ENCODE measurements at regions not wholly inside any gene's neighbourhood (a gene's known extent, or its start where the extent isn't known, plus 50 kb on each side); places are given as distances from the start of the nearest gene placed in this dataset.

DNA sequence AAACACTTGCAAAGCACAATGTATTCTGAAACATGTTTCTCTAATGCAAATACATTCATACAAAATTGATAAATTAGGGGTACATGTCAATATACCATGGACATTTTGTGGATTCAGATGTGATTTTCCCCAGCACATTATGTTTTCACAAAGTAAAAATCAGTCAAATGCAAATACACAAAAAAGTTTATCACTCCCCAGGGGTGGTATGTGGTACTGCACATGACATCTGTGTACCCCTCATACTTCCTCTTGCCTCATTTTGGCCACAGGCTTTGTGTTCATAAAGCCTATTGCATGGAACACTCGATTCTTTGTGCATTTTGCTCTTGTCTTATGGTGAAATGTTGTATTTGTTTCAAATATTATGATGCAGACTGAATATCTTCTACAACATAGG is 116.8 kb upstream of the PDE4D start:
- no peak for TF ChIP-seq EZH2 (IDR thresholded peaks at IDR 0.05; ENCODE audit: insufficient read depth, low read length)
- TF ChIP-seq, protein P1, sequence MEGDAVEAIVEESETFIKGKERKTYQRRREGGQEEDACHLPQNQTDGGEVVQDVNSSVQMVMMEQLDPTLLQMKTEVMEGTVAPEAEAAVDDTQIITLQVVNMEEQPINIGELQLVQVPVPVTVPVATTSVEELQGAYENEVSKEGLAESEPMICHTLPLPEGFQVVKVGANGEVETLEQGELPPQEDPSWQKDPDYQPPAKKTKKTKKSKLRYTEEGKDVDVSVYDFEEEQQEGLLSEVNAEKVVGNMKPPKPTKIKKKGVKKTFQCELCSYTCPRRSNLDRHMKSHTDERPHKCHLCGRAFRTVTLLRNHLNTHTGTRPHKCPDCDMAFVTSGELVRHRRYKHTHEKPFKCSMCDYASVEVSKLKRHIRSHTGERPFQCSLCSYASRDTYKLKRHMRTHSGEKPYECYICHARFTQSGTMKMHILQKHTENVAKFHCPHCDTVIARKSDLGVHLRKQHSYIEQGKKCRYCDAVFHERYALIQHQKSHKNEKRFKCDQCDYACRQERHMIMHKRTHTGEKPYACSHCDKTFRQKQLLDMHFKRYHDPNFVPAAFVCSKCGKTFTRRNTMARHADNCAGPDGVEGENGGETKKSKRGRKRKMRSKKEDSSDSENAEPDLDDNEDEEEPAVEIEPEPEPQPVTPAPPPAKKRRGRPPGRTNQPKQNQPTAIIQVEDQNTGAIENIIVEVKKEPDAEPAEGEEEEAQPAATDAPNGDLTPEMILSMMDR (IDR thresholded peaks at IDR 0.05; ENCODE audit: insufficient read depth, low read depth, low read length): no peak

DNA sequence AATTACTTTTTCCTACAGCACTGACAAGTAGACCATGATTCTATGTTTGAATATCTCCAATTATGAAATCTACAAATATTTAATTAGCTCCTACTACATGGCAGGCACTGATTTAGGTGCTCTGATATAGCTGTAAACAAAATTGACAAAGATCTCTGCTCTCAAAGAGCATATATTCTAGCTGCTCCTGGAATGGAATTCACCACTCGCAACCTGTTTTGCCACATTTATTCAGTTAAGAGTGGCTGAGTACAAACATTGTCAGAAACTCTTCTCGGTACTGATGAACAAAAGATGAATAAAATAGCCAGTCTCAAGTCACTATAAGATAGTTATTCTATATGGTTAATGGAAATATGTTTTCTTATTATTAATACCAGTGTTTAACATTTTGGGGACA is 114.2 kb upstream of the PDE4D start:
- TF ChIP-seq EZH2 (IDR thresholded peaks at IDR 0.05; ENCODE audit: insufficient read depth, low read length): no peak
- TF ChIP-seq, protein P1 (IDR thresholded peaks at IDR 0.05; ENCODE audit: insufficient read depth, low read depth, low read length): no peak
- Histone ChIP-seq H3K4me3 (ENCODE audit: insufficient read depth, low read depth, low read length) (no peak overlapping the region), H3K4me2 (ENCODE audit: low read length) (no peak overlapping the region), H3K27ac (ENCODE audit: low read depth, low read length) (no peak overlapping the region), H3K79me2 (ENCODE audit: insufficient read depth, low read length) (no peaks in the 10 kb centered on the region), H3K9me3 (ENCODE audit: insufficient read depth, low read depth, low read length) (no peaks in the 10 kb centered on the region), H2AFZ (ENCODE audit: low read depth, low read length) (no peak overlapping the region), H3K4me1 (ENCODE audit: insufficient read depth, low read length) (no peaks in the 10 kb centered on the region), H3K27me3 (ENCODE audit: insufficient read depth, low read length) (no peaks in the 10 kb centered on the region), H4K20me1 (ENCODE audit: insufficient read depth, low read length) (no peaks in the 10 kb centered on the region), H3K36me3 (ENCODE audit: insufficient read depth, low read length) (no peaks in the 10 kb centered on the region), H3K9ac (ENCODE audit: low read length) (no peak overlapping the region)
- Mint-ChIP-seq H3K27ac (ENCODE audit: unreplicated experiment) (no peak overlapping the region), H3K9me3 (ENCODE audit: unreplicated experiment) (no peaks in the 10 kb centered on the region), H3K4me1 (ENCODE audit: low read depth, unreplicated experiment) (no peaks in the 10 kb centered on the region), H3K4me3 (ENCODE audit: unreplicated experiment) (no peak overlapping the region), H3K27me3 (ENCODE audit: low read depth, unreplicated experiment) (no peaks in the 10 kb centered on the region), H3K36me3 (ENCODE audit: low read depth, unreplicated experiment) (no peaks in the 10 kb centered on the region)
- no peak for DNase-seq (ENCODE audit: low read depth)
- no peak for FAIRE-seq

More for the DNA sequence above, 116.8 kb upstream of the PDE4D start:
- no peaks in the 10 kb centered on the region for H3K36me3 Mint-ChIP-seq (ENCODE audit: low read depth, unreplicated experiment)
- H3K27me3 ChIP-seq (ENCODE audit: insufficient read depth, low read length): no peaks in the 10 kb centered on the region
- no peaks in the 10 kb centered on the region for H3K9me3 ChIP-seq (ENCODE audit: insufficient read depth, low read depth, low read length)
- no peak overlapping the region for H3K27ac Mint-ChIP-seq (ENCODE audit: unreplicated experiment)
- peaks cover 1% of the 10 kb centered on the region for H3K9me3 Mint-ChIP-seq (ENCODE audit: unreplicated experiment)
- H3K4me3 ChIP-seq (ENCODE audit: insufficient read depth, low read depth, low read length): no peak overlapping the region
- no peaks in the 10 kb centered on the region for H3K36me3 ChIP-seq (ENCODE audit: insufficient read depth, low read length)
- H4K20me1 ChIP-seq (ENCODE audit: insufficient read depth, low read length): no peaks in the 10 kb centered on the region
- no peak overlapping the region for H3K27ac ChIP-seq (ENCODE audit: low read depth, low read length)
- no peak overlapping the region for H3K4me3 Mint-ChIP-seq (ENCODE audit: unreplicated experiment)
- no peak for FAIRE-seq
- H3K4me2 ChIP-seq (ENCODE audit: low read length): no peak overlapping the region
- no peaks in the 10 kb centered on the region for H3K4me1 ChIP-seq (ENCODE audit: insufficient read depth, low read length)
- no peak for DNase-seq (ENCODE audit: low read depth)
- H3K79me2 ChIP-seq (ENCODE audit: insufficient read depth, low read length): no peaks in the 10 kb centered on the region
- H3K27me3 Mint-ChIP-seq (ENCODE audit: low read depth, unreplicated experiment): no peaks in the 10 kb centered on the region
- H2AFZ ChIP-seq (ENCODE audit: low read depth, low read length): no peak overlapping the region
- H3K9ac ChIP-seq (ENCODE audit: low read length): no peak overlapping the region
- no peaks in the 10 kb centered on the region for H3K4me1 Mint-ChIP-seq (ENCODE audit: low read depth, unreplicated experiment)

DNA sequence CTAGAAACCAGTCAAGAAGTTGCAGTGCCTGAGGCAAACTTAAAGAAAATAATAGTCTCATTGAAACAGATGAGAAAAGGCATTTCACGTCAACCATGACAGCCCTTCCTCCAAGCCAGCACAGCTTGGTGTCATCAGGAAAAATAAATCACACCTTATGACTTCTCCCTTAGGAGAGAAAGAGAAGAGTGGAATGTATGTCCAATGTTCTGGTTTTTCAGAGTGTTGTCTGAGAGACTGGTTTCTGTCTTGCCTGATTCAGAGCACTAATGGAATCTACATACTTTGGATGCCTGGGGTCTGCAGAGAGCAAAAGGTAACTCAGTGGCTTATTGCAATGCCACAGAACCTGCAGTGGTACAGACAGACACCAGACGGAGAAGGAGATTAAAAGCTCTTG is 105.5 kb upstream of the PDE4D start:
- DNase-seq (ENCODE audit: low read depth): peak; percentile 89
- H3K9me3 Mint-ChIP-seq (ENCODE audit: unreplicated experiment): no peaks in the 10 kb centered on the region
- Histone ChIP-seq H3K9me3 (ENCODE audit: insufficient read depth, low read depth, low read length) (no peaks in the 10 kb centered on the region), H3K27ac (ENCODE audit: low read depth, low read length) (no peak overlapping the region), H3K4me1 (ENCODE audit: insufficient read depth, low read length) (no peaks in the 10 kb centered on the region), H3K4me2 (ENCODE audit: low read length) (no peak overlapping the region), H3K36me3 (ENCODE audit: insufficient read depth, low read length) (no peaks in the 10 kb centered on the region), H3K9ac (ENCODE audit: low read length) (no peak overlapping the region), H3K27me3 (ENCODE audit: insufficient read depth, low read length) (no peaks in the 10 kb centered on the region), H3K4me3 (ENCODE audit: insufficient read depth, low read depth, low read length) (no peak overlapping the region), H3K79me2 (ENCODE audit: insufficient read depth, low read length) (no peaks in the 10 kb centered on the region), H2AFZ (ENCODE audit: low read depth, low read length) (no peak overlapping the region), H4K20me1 (ENCODE audit: insufficient read depth, low read length) (no peaks in the 10 kb centered on the region)
- H3K36me3 Mint-ChIP-seq (ENCODE audit: low read depth, unreplicated experiment): no peaks in the 10 kb centered on the region
- no peaks in the 10 kb centered on the region for H3K27me3 Mint-ChIP-seq (ENCODE audit: low read depth, unreplicated experiment)
- H3K27ac Mint-ChIP-seq (ENCODE audit: unreplicated experiment): peak overlapping the region; percentile 75
- H3K4me1 Mint-ChIP-seq (ENCODE audit: low read depth, unreplicated experiment): peaks cover 38% of the 10 kb centered on the region
- TF ChIP-seq, protein P1 (IDR thresholded peaks at IDR 0.05; ENCODE audit: insufficient read depth, low read depth, low read length): no peak
- no peak for TF ChIP-seq EZH2 (IDR thresholded peaks at IDR 0.05; ENCODE audit: insufficient read depth, low read length)
- no peak for FAIRE-seq
- H3K4me3 Mint-ChIP-seq (ENCODE audit: unreplicated experiment): no peak overlapping the region
